HepG2 (cell line): ENCODE measurements at regions not wholly inside any gene's neighbourhood (a gene's known extent, or its start where the extent isn't known, plus 50 kb on each side); places are given as distances from the start of the nearest gene placed in this dataset.

Source experiments
- HNRNPK ChIP-seq: fragments of 200-400 bp; formaldehyde crosslinking; IDR thresholded peaks from 2 replicates; pipeline ENCODE4 v1.6.1; 2018; ENCODE audit warnings: low read length, low read depth, moderate library complexity, mild to moderate bottlenecking; ENCODE audit not compliant: poor library complexity, severe bottlenecking
- NR3C1 ChIP-seq: sonication (generic); formaldehyde crosslinking; IDR thresholded peaks from 2 replicates; pipeline ENCODE4 v1.4.0; 2020; ENCODE audit warnings: missing genetic modification reagents
- PLRG1 ChIP-seq: fragments of 450-650 bp; conservative IDR thresholded peaks from 2 replicates; pipeline ENCODE4 v1.6.1; 2016
- STAG1 ChIP-seq: sonication (generic); formaldehyde crosslinking; IDR thresholded peaks from 2 replicates; pipeline ENCODE4 v1.4.0; 2020; ENCODE audit warnings: missing genetic modification reagents
- ZNF550 ChIP-seq: sonication (generic); formaldehyde crosslinking; IDR thresholded peaks from 2 replicates; pipeline ENCODE4 v1.4.0; 2020; ENCODE audit warnings: mild to moderate bottlenecking, missing genetic modification reagents, borderline replicate concordance
- TF ChIP-seq, protein P1 (sequence below): sonication (generic); formaldehyde crosslinking; IDR thresholded peaks from 2 replicates; pipeline ENCODE4 v1.8.0; 2022; ENCODE audit warnings: mild to moderate bottlenecking, missing genetic modification reagents
- TF ChIP-seq, protein P2 (sequence below): sonication (generic); formaldehyde crosslinking; IDR thresholded peaks from 2 replicates; pipeline ENCODE4 v1.4.0; 2020; ENCODE audit warnings: missing genetic modification reagents

DNA sequence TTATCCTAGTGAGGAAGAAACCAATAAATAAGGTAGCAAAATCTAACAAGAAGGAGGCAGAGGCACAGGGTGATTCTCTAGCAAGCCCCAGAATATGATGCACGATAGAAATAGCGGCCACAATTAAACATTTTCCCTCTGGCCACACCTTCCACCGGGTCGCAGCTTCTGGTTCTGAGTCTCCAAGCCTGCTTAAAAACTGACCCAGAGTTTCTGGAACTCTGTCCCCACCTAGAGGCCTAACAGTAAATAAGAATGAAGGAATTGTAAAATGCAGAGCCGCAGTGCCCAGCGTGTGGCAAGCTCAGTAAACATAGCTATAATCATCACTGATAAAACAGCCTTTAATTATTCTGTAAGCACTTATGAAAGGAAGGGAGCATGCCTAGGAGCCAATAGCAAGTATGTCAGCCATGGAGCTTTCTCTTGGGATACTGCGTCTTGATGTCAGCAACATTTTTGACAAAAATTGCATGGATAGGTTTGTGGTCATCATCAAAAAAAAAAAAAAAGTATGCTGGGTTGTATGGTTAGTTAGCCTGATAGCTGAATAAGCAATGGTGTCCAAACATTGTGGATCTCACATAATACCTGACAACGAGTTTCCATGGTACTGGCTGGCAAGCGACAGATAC lies 465.5 kb downstream of the DNAH5 start (continued):
- TF ChIP-seq ZNF550 (CRISPR knock-in tag) (no peak), HNRNPK (no peak), STAG1 (CRISPR knock-in tag) (peak; percentile 66), PLRG1 (no peak), NR3C1 (CRISPR knock-in tag) (no peak)
- TF ChIP-seq, protein P1, sequence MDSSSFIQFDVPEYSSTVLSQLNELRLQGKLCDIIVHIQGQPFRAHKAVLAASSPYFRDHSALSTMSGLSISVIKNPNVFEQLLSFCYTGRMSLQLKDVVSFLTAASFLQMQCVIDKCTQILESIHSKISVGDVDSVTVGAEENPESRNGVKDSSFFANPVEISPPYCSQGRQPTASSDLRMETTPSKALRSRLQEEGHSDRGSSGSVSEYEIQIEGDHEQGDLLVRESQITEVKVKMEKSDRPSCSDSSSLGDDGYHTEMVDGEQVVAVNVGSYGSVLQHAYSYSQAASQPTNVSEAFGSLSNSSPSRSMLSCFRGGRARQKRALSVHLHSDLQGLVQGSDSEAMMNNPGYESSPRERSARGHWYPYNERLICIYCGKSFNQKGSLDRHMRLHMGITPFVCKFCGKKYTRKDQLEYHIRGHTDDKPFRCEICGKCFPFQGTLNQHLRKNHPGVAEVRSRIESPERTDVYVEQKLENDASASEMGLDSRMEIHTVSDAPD (CRISPR knock-in tag): no peak
- TF ChIP-seq, protein P2, sequence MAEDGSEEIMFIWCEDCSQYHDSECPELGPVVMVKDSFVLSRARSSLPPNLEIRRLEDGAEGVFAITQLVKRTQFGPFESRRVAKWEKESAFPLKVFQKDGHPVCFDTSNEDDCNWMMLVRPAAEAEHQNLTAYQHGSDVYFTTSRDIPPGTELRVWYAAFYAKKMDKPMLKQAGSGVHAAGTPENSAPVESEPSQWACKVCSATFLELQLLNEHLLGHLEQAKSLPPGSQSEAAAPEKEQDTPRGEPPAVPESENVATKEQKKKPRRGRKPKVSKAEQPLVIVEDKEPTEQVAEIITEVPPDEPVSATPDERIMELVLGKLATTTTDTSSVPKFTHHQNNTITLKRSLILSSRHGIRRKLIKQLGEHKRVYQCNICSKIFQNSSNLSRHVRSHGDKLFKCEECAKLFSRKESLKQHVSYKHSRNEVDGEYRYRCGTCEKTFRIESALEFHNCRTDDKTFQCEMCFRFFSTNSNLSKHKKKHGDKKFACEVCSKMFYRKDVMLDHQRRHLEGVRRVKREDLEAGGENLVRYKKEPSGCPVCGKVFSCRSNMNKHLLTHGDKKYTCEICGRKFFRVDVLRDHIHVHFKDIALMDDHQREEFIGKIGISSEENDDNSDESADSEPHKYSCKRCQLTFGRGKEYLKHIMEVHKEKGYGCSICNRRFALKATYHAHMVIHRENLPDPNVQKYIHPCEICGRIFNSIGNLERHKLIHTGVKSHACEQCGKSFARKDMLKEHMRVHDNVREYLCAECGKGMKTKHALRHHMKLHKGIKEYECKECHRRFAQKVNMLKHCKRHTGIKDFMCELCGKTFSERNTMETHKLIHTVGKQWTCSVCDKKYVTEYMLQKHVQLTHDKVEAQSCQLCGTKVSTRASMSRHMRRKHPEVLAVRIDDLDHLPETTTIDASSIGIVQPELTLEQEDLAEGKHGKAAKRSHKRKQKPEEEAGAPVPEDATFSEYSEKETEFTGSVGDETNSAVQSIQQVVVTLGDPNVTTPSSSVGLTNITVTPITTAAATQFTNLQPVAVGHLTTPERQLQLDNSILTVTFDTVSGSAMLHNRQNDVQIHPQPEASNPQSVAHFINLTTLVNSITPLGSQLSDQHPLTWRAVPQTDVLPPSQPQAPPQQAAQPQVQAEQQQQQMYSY (CRISPR knock-in tag): no peak
